HG03135 (cell line): ENCODE measurements at regions not wholly inside any gene's neighbourhood (a gene's known extent, or its start where the extent isn't known, plus 50 kb on each side); places are given as distances from the start of the nearest gene placed in this dataset.
"Not testable (repeated sequence)": the region's sequence is repeated elsewhere in the genome, so short reads cannot be mapped to it uniquely, and the experiment has no call there.

ENCODE experiments used
- ATAC-seq: cut with Tn5 transposase; IDR thresholded peaks from one replicate; pipeline ENCODE4 v1.9.1; 2021; ENCODE audit warnings: mild to moderate bottlenecking, moderate library complexity; ENCODE audit not compliant: unreplicated experiment

DNA sequence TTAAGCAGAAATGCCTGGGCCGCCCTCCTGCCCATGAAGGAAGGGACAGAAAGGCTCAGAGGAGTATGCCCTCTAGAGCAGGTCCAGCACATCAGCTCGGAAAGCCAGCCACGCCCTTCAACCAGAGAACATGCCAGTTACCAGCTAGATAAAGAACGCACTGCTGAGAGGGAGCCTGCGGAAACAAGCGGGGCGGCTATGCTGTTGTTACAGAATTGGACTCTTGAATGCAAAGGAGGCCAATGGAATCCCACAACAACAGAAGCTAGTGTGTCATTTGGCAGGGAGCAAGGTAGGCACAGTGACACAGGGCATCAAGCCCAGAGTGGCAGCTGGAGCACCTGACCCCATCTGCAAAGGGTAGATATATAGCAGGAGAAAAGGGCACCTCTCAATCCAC is 242.9 kb upstream of the ID2 start:
- ATAC-seq = no peak

DNA sequence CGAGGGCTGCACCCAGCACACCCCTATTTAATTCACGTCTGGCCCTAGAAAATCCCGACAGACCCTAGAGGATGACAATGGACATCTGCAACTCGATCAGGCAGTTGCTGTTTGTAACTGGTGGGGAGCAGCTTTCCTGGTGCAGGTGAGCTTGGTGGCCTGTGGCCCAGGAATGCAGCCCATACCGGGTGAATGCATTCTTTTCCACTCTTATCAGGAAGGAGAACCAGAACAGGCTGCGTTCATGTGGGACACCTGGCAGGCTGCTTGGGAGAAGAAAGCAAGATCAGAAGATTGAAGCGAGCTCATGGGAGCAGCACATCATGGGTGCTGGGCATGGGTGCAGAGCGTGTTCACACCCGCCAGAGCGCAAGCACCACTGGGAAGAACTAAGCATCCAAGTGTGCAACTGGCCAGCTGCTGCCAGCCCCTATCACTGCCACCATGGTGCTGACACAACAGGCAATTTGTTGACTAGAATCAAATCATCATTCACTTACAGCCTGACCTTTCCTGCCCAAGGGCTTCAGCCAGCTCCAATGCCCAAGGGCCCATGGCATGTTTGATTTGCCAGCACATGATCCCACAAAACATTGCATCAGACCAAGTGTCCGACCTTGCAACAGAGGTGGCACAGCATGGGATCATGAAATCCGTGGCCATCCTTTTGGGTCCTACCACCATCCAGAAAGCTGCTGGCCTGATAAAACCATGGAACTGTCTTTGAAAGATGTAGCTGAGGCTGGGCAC is 241.7 kb upstream of the ID2 start:
- ATAC-seq = no peak

DNA sequence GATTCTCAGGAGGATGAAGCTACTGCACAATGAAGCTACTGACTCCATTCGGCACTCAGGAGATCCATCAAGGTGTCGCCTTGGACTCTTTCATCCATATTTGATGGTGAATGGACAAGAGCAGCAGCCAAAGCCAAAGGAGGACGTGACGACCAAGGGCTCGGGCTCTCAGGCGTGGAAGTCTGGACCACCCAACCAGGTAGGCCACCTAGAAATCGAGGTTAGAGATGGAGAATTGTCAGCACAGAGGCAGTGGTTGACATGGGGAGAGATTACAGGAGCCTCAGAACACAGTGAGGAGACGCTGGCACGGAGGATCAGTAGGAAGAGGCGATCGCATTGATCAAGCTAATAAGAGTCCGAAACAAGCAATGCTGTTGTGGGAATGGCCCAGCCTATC is 240.5 kb upstream of the ID2 start:
- ATAC-seq = no peak

DNA sequence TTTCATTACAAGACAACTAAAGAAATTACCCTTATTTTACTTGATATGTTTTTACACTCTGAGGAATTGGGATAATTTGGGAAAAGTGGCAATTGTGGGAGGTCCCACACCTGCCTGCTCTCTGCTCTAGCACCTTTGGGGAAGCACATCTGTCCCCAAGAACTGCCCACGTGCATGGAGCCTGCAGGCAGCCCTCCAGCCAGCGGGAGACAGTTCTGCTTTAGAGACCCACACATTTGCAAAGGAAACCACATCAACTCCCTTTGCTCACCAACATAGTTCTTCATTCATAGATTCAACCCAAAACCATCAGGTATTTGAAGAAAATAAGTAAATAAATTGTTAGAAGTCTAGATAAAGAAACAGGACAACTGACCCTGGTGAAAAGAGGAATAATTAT is 239.9 kb upstream of the ID2 start:
- peak; percentile 52 for ATAC-seq

DNA sequence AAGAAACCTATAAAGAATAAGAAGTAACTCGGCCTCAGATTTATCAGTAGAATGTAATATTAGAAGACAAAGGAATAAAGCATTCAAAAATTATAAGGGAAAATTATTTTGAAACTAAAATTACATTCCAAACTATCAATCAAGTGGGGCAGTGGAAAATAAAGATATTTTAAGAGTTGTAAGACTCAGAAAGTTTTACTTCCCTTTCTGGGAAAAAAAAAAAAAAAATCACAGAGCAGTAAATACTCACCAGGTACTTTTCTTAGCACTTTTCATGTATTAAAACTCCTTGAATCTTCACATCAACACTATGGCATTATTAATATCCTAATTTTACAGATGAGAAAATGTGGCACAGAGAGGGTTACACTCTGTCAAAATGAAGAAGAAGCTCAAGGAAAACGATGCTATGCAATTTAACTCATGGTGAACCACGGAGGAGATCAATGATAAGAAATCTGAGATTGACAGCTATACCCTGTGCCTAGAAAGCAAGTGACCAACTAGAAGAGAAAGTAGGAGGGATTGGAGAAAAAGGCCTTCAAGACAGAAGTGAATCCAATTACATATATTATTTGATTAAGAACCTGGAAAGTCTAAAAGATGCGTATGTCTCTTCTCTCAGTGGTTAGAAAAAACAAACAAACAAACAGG is 238.9 kb upstream of the ID2 start:
- no peak for ATAC-seq

DNA sequence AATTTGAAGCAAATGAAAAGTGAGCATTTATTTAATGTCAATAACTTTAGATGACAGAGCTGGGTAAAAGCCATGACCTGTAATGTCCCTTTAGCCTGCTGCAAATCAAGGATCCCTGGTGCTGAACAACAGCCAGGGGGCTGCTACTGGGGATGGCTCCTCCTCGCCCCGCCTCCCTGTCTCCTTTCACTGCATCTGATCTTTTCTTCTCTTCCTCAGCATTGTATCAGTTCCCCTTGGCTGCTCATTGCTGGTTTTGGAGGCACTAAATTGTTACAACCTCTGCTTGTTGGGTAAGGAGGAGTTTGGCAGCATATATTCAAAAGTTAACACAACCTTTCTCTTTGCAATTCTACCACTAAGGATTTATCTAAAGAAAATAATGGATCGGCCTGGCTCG is 236.3 kb upstream of the ID2 start:
- ATAC-seq = no peak

DNA sequence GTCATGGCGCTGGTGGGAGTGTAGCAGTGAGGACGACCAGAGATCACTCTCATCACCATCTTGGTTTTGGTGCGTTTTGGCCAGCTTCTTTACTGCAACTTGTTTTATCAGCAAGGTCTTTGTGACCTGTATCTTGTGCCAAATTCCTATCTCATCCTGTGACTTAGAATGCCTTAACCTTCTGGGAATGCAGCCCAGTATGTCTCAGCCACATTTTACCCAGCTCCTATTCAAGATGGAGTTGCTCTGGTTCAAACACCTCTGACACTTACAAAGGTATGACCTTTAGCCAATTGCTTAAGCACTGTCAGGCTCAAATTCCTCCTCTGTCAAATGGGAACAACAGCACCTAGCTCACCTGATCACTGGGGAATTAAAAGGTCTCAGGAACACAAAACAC is 235.1 kb upstream of the ID2 start:
- ATAC-seq = not testable (repeated sequence)

DNA sequence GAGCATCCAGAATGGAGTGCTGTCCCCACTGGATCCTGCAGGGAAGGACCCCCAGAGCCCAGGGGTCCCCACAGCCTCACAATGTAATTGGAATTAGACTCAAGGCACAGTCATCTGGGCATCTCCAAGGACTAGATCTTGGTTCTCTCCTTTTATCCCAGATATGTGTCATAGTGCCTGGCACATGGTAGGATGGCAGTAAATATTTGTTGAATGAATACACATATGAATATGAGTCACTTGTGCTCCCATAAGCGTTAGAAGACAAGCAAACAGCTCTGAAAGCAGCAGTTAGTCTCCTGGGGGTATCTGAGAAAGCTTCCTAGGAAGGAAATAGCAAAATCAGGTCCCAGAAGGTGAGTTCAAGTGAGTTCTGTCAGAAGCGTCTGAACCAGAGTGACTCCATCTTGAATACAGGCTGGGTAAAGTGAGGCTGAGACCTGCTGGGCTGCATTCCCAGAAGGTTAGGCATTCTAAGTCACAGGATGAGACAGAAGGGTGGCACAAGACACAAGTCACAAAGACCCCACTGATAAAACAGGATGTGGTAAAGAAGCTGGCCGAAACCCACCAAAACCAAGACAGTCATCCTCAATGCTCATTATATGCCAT is 234.1 kb upstream of the ID2 start:
- ATAC-seq = no peak

DNA sequence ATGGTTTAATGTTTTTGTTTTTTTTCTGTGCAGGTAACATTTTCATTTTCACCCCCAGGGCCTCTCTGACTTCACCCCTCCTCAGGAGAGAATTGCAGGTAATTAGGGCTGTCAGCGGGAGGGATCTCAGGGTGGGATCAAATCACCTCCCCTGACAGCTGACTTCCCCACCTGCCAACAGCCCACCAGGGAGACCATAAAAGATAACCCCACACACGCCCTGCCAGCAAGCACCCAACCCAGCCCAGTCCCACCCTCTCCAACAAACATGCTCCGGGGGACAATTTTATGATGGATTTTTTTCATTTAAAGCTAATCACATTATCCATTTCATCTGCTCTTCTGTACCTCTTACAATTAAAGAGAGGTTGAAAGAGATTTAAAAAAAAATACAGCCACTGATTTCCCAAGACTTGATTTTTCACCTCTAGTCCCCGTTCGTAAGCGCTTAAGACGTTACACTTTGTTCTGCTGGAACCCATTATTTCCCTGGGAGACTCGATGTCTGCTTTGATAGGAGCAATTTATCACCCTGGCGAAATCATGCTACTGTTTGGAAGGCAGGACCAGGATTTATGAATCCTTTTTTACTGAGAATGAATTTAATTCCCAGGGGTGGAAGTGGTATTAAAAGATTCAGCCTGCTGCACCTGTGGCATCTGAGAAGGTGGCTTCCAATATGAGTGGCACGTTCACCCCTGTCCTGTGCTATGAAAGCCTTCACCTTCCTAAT is 232.9 kb upstream of the ID2 start:
- ATAC-seq = no peak

DNA sequence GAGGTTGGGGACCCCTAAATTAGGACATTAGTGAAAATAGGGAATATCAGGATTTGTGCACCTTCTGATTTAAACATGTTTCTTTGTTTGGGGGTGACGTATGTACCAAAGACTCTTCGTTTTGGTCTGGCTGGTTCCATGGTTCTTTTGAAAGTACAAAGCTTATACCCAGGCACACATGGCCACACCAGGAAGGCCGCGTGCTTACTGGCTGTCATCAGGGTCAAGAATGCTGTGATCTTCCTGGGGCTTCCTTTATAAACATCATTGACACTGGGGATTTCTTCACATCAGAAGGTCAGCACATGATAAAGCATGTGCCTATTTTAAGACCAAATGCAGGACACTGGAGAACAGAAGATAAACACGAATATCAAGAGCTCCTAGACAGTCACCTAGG is 230.6 kb upstream of the ID2 start:
- no peak for ATAC-seq

DNA sequence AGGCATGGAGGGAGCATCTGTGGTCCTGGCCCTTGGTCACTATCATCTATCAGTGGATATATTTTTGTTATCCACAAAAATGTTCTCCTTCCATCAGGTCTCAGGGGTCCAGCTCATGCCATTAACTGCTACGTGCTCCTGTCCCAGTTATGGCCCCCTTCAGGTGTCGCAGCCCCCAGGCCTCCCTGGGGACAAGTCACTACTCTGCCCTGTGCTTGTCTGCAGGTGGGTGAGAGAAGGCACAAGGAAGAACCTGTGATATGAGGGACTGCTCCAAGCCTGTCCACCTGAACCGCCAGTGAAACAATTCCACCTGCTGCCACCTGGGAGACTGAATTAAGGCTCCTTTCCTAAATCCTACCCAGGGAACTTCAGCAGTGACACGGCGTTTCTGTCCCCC is 229.6 kb upstream of the ID2 start:
- no peak for ATAC-seq

DNA sequence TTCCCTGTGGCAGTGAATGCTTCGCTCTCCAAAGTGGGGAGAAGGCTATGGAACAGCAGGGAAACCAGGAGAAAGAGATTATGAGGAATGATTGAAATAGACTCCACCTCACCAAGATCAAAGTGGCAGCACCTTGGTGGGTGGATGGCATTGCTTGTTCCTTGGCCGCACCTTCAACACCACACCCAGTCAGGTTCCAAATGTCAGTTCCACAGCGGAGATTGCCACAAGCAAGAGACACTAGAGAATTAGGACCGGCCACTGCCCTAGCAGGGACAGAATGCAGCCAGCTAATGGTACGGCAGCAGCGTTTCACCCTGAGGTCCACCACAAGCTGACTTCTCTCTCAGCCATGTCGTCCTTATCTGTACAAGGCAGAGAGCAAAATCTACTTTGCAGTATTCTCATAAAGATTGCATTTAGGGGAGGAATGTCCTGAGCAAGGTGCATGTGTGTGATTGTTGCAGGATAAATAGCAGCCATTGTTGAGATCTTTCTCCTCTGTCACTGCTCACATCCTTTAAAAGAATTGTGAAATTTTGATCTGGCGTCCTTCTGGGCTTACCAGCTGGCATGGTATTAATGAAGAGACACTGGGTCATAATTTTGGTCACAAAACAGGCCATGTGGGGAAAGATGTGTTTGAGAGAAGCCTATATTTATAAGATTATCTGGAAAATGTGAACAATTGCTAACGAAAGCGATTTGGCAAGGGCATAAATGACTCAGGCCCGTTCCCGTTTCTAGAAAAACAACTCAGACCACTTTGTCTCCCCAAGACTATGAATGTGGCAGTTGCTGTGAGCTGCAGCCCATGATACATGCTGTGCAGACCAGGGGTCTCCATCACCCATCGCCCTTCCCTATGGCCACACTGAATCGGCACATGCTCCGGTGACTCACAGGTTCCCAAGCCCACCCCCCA is 228.6 kb upstream of the ID2 start:
- no peak for ATAC-seq

DNA sequence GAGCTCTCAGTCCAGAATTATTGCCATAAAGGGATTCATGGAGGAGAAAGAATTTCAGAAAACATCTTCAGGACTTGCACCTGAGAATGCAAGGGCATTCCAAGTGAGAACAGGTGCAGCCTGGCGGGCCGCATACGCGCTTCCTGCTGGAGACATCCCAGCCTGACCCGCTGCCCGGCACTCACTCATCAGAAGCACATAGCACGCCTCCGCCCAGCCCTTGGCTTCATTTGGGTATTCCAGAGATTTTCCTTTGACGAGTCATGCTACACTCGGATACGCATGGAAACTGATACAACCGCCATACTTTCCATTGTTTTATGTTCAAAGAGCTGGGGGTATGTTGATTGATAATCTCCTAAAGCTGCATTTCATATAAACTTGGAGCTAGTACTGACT is 228.0 kb upstream of the ID2 start:
- no peak for ATAC-seq

DNA sequence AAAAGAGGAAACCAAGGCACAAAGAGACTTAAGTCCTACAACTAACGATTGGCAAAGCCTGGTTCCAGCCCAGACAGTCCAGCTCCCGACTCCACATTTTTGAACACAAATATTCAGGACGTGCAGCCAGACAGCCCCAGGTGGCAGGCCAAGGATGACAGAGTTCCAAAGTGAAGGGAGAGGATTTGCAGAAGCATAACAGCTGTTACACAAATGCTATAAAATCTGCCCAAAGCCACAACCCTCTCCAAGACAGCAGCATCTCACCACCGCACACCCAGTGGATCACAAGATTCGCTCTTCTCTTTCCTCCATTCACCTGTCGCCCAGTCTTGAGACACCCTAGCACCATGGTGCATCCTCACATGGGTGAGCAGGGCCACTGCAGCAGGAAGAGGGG is 227.1 kb upstream of the ID2 start:
- ATAC-seq = no peak

DNA sequence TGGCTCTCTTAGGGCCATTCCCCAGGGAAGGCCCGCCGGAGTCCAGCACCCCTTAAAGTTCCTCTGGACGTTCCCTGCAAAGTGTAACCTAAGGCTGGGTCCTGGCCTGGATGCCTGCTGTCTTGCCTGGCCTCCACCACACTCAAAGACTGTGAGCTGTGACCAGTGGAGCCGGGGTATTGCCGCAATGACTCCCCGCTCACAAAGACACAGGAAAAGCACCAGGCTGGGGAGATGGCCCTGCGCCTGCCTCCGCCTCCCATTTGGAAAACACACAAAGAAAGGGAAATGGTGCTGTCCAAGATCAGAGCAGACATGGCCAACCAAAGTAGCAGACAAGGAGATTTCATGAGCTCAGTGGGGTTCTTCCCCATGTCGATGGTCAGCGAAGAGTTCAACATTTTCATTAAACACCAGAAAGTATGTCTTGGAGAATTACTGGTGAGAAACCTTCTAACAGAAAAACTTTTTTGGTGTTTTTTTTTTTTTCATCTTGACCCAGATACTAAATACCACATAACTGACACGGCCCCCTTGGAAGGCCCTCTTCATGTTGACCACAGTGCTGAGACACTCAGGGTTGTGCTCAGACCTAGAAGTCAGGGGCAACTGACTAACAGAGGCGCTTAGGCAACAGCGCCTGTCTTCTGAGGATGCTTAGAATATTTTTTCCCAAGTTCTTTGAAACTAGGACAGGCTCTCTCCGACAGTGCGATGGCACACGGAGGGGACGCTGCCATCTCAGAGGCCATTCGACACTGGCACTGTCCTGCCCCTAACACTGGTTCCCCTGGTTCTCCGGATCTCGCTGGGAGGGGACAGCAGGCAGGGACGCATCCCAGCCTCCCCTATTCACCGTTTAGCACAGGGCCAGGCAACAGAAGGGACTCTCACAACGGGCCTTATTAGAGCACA is 226.4 kb upstream of the ID2 start:
- ATAC-seq = no peak

DNA sequence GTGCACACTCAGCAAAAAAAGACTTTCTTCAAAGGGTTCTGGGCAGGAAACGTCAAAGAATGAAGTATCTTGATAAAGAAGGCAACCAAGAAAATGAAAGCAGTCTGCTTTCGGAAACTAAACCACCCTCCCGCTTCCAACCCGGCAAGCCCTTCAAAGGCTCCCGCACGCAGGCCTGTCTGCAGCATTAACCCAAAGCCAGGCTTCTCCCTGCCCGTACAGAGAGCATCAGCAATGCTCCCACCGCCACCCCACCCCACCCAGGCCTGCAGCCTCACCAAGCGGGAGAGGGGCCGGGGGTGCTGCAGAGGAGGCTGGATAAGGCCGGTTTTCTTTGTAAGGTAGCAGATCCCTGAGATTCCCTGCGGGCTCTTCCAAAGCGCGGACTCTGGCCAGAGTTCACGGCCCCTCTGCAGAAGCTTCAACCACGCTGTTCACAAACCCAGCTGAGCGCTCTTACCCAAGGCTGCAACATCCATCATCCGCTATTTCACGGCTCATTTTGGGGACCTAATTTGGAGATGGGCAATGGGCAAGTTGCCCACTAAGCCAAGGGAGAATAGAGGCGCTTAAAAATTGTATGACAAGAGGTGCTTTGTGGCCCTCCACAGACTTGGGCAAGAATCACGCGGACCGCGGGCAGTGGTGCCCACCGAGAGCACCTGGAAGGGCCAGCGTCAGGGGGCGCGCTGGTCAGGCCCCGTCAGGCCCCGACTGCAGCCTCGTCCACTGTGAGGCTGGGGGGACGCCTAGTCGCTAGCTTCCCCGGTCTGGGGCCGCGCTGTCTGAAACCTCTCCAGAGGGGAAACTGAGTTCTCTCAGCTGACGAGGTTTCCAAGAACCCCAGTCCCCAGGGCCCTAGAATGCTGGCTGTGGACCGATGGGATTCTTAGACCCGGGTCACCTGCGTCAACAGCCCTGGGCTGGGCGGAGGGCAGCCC is 225.4 kb upstream of the ID2 start:
- ATAC-seq = no peak

DNA sequence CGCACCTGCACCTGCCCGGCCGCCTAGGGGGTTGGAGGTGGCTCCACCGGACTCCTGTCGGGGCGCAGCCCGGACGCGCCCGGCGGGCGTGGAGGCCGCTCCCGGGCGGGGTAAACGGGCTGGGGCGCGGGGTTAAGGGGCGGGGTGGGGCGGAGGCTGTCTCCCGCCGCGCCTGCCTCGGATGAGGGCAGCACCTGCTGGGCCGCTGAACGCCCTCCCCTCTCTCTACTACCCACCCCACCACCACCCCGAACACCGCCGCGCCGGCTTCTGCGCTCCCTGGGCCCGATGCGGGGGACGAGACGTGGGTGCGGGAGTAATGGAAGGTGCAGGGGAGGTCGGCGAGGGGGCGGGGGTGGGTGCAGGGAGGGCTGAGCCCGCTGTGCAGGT is 224.8 kb upstream of the ID2 start:
- no peak for ATAC-seq

DNA sequence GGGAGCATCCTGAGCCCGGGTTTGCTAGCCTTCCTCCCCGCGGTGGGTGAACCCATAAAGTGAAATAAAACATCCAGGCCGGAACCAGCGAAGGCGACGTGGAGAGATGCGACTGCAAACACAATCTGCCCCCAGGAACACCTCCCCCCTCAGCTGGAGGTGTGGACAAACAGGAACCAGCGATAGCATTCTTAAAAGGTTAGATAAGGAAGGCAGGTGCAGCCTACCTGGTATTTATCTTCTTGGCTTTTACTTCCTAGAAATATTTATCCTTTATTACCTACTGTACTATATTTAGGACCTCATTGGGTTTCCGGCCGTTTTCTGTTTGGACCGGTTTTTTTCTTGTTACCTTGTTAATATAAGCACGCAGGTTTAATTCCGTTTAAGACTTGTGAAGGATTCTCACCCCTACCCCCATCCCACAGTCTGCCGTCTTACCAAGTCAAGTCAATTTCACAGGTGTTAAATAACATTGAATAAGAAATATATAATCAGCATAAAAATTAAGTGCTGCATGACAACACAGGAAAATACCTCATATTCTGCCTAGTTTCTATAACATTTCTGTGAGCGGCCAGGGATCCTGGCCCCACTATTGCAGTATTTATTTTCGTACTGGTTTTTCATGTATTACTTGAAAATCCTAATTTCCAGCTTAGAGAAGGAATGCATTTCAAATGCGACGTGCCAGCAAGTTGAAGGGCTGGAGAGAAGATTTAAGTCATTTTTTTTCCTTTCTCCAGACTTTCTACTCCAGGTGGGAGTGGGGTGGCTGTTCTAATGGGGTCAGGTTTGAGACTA is 224.0 kb upstream of the ID2 start:
- no peak for ATAC-seq
